Esophagus (tissue), 2 donors: ENCODE measurements at regions not wholly inside any gene's neighbourhood (a gene's known extent, or its start where the extent isn't known, plus 50 kb on each side); places are given as distances from the start of the nearest gene placed in this dataset.

Source experiments
- H3K27ac ChIP-seq, 2 donors: one replicate each; pipeline ENCODE4 v1.5.1; 2013; ENCODE audit warnings: low read depth in 2 of 2, mild to moderate bottlenecking in 2 of 2, inconsistent platforms in 1 of 2, low read length in 1 of 2, moderate library complexity in 1 of 2
- H3K27me3 ChIP-seq, 2 donors: one replicate each; pipeline ENCODE4 v1.6.1; 2013; ENCODE audit warnings: low read length in 2 of 2, control low read depth in 1 of 2, mild to moderate bottlenecking in 1 of 2; ENCODE audit not compliant: insufficient read depth in 2 of 2, control insufficient read depth in 1 of 2
- H3K36me3 ChIP-seq, 2 donors: one replicate each; pipeline ENCODE4 v1.6.1; 2013; ENCODE audit warnings: low read length in 1 of 2; ENCODE audit not compliant: control insufficient read depth in 2 of 2, insufficient read depth in 2 of 2
- H3K4me1 ChIP-seq, 2 donors: one replicate each; pipeline ENCODE4 v1.6.1; 2013; ENCODE audit warnings: low read length in 1 of 2; ENCODE audit not compliant: control insufficient read depth in 2 of 2, insufficient read depth in 2 of 2
- H3K4me3 ChIP-seq, 2 donors: one replicate each; pipeline ENCODE4 v1.5.1; 2013; ENCODE audit warnings: low read length in 2 of 2, mild to moderate bottlenecking in 2 of 2, low read depth in 1 of 2, moderate library complexity in 1 of 2
- H3K9me3 ChIP-seq, 2 donors: one replicate each; pipeline ENCODE4 v1.6.1; 2013; ENCODE audit warnings: mild to moderate bottlenecking in 2 of 2, low read depth in 1 of 2, low read length in 1 of 2, moderate library complexity in 1 of 2; ENCODE audit not compliant: control insufficient read depth in 2 of 2, insufficient read depth in 1 of 2
- WGBS, 2 donors: extraction: QIAGEN DNeasy Blood & Tissue Kit; methylation state at CpG; one replicate each; pipeline ENCODE4 v1.1.7; 2013; 5-methylcytosine and 5-hydroxymethylcytosine counted together
- donor health status: healthy with polysubstance abuse.
- donor health status: Bipolar disorder and iron deficiency.

DNA sequence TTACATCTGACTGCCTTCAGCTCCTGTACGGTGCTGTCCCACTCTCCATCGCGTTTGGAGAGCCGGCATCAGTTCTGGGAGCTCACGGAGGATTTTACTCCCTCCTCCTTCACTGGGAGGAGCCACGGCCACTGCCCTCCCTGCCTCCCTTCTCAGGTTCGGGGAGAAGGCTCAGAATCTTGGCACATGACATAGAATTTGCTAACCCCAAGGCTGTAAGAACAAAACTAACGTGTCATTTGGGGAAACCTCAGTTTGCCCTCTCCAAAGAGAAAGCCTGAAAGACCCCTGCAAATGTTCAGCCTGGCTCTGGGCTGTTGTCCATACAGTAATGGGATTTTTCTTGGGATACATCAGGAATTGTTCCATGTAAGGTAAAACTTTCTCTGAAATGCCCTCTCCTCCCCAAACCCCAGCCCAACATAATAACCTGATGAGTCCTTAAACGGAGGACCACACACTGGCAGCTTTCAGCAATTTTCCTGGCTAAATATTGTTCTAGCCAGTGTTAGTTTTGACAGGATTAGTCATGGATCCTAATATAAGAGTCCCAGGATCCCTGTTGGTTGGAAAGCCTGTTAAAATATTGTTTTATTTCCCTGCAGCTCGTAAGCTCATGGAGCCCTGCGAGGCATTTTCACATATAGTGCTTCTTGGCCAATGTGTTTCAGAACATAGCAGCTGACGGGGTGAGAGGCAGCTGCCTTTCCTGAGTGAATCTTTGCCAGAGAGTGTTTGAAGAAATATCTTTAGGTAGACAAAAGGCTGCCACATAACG, 98.8 kb downstream of the RHOU start:
- no peaks in the 10 kb centered on the region for H3K9me3 ChIP-seq
- no peaks in the 10 kb centered on the region for H3K27me3 ChIP-seq
- no peaks in the 10 kb centered on the region for H3K36me3 ChIP-seq
- peaks cover 6 to 7% of the 10 kb centered on the region in 2 donors for H3K4me1 ChIP-seq
- no peak overlapping the region for H3K27ac ChIP-seq
- 38 to 46% methylated on average over 13 of the region's 13 CpGs for WGBS, 2 donors
- no peak overlapping the region for H3K4me3 ChIP-seq

DNA sequence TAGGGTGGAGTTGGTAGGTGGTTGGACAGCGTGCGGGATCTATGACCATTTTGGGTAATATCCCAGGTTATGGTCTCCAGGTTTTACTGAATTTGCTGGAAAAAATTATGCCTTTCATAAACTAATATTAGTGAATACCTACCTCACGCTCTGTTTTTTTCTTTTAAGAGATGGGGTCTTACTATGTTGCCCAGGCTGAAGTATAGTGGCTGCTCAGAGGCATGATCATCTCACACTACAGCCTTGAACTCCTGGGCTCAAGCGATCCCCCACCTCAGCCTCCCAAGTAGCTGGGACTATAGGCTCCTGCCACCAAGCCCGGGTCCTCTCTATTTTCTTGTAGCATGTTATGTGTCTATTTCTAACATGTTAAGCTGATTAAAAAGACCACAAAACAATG, 100.2 kb downstream of the RHOU start:
- Histone ChIP-seq H3K27ac (no peak overlapping the region), H3K4me3 (no peak overlapping the region), H3K27me3 (no peaks in the 10 kb centered on the region), H3K9me3 (no peaks in the 10 kb centered on the region), H3K4me1 (peaks cover 5 to 6% of the 10 kb centered on the region in 2 donors), H3K36me3 (no peaks in the 10 kb centered on the region)
- 94 to 96% methylated on average over 5 of the region's 5 CpGs for WGBS, 2 donors

- no peaks in the 10 kb centered on the region for H3K36me3 ChIP-seq
- H3K27me3 ChIP-seq = no peaks in the 10 kb centered on the region
- no peak overlapping the region for H3K4me3 ChIP-seq
- 72 to 81% methylated on average over 3 of the region's 3 CpGs for WGBS, 2 donors
- no peaks in the 10 kb centered on the region for H3K9me3 ChIP-seq
- no peak overlapping the region for H3K27ac ChIP-seq
- H3K4me1 ChIP-seq = peaks cover 3 to 6% of the 10 kb centered on the region in 2 donors
Observed at GRCh38 chr1:228835911-228836310, 100.6 kb downstream of the RHOU start.

DNA sequence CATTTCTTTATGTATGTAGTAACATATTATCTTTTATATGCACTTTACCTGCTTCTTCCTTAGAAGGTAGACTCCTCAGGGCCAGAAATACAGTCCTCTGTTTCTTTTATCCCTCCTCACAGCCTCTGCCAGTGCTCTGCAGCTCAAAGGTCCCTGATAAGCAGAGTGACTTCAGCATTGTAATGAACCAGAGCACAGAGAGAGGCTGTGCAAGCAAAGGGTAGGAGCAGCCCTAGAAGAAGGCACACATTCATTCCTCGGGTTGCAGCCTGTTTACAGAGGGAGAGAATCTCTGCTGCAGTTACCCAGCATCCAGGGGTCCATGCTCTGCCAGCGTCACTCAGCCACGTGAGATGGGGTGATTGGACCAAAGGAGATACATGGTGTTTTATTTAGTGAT, 101.1 kb downstream of the RHOU start:
- Histone ChIP-seq H3K27ac (no peak overlapping the region), H3K4me1 (peaks cover 3 to 6% of the 10 kb centered on the region in 2 donors), H3K9me3 (no peaks in the 10 kb centered on the region), H3K27me3 (no peaks in the 10 kb centered on the region), H3K36me3 (no peaks in the 10 kb centered on the region), H3K4me3 (no peak overlapping the region)
- 66 to 93% methylated on average over 3 of the region's 3 CpGs for WGBS, 2 donors

- Histone ChIP-seq H3K9me3 (no peaks in the 10 kb centered on the region), H3K4me3 (no peak overlapping the region), H3K27ac (no peak overlapping the region), H3K4me1 (peaks cover 3 to 6% of the 10 kb centered on the region in 2 donors), H3K36me3 (no peaks in the 10 kb centered on the region), H3K27me3 (no peaks in the 10 kb centered on the region)
- WGBS, 2 donors = 84 to 91% methylated on average over 8 of the region's 8 CpGs
Observed at GRCh38 chr1:228837032-228837431, 101.8 kb downstream of the RHOU start.

GRCh38 chr1:228837817-228838716, 102.8 kb downstream of the RHOU start:
- Histone ChIP-seq H3K4me3 (no peak overlapping the region), H3K36me3 (no peaks in the 10 kb centered on the region), H3K27me3 (no peaks in the 10 kb centered on the region), H3K27ac (peak overlapping the region; percentile 6 to 72), H3K4me1 (peaks cover 3 to 6% of the 10 kb centered on the region in 2 donors), H3K9me3 (no peaks in the 10 kb centered on the region)
- 39 to 43% methylated on average over 11 of the region's 11 CpGs for WGBS, 2 donors

DNA sequence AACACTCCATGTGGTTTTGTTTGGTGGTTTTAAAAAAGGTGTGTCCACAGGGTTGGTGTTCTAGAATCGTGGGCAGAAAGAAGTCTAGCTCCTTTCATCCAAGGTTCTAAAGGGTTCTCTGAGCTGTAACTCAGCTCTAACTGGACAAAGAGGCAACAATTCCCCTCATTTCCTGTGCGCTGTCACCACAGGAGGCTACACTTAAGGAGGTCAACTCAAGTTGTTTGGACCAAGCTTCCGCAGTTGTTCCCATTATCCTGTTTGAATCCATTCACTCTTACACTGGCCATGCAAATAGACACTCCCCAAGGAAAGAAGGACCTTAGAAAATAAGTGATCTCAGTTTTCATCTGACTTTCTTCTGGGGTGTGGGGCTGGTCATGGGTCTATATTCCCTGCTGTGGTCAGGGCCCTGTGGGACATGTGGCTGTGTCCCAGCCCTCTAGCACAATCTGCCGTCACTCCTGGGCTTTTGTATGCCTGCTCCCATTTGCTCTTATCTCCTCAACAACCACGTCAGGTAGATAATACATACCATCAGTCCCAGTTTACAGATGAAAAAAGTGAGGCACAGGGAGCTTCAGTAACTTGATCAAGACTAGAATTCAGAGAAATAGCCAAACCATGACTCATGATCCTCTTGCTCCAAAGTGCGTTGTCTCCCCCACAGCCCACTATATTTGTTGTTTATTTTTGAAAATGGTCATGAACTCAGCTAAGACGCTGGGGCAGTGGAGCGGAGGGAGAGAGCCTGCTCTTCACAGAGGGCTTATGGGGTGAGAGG, 103.6 kb downstream of the RHOU start:
- H3K4me1 ChIP-seq = peaks cover 3 to 6% of the 10 kb centered on the region in 2 donors
- no peak overlapping the region for H3K27ac ChIP-seq
- WGBS, 2 donors = 79 to 84% methylated on average over 8 of the region's 8 CpGs
- no peak overlapping the region for H3K4me3 ChIP-seq
- no peaks in the 10 kb centered on the region for H3K27me3 ChIP-seq
- H3K9me3 ChIP-seq = no peaks in the 10 kb centered on the region
- no peaks in the 10 kb centered on the region for H3K36me3 ChIP-seq

GRCh38 chr1:228839656-228840055, 104.4 kb downstream of the RHOU start:
- Histone ChIP-seq H3K27me3 (no peaks in the 10 kb centered on the region), H3K4me1 (peaks cover 3 to 6% of the 10 kb centered on the region in 2 donors), H3K36me3 (no peaks in the 10 kb centered on the region), H3K4me3 (no peak overlapping the region), H3K27ac (no peak overlapping the region), H3K9me3 (no peaks in the 10 kb centered on the region)
- WGBS, 2 donors = 91 to 94% methylated on average over 6 of the region's 6 CpGs

GRCh38 chr1:228841632-228842031, 106.4 kb downstream of the RHOU start:
- no peaks in the 10 kb centered on the region for H3K9me3 ChIP-seq
- no peak overlapping the region for H3K4me3 ChIP-seq
- H3K27ac ChIP-seq = no peak overlapping the region
- H3K27me3 ChIP-seq = no peaks in the 10 kb centered on the region
- 77 to 79% methylated on average over 4 of the region's 4 CpGs for WGBS, 2 donors
- no peaks in the 10 kb centered on the region for H3K36me3 ChIP-seq
- peaks cover 3 to 6% of the 10 kb centered on the region in 2 donors for H3K4me1 ChIP-seq
